Upper lobe of left lung (tissue), 4 donors: ENCODE measurements at regions not wholly inside any gene's neighbourhood (a gene's known extent, or its start where the extent isn't known, plus 50 kb on each side); places are given as distances from the start of the nearest gene placed in this dataset.

Source experiments
- CTCF ChIP-seq, 6 experiments: fragments of 450-650 bp in 4 of 6; fragments of 200-600 bp in 2 of 6; sonication (generic) in 2 of 6; IDR thresholded peaks; one replicate each; pipeline ENCODE4 v1.5.1; 2016 to 2019; ENCODE audit warnings: antibody characterized with exemption in 6 of 6
- POLR2A ChIP-seq, 4 donors: fragments of 450-650 bp; IDR thresholded peaks; one replicate each; pipeline ENCODE4 v1.5.1; 2016 to 2017; ENCODE audit warnings: antibody characterized with exemption in 4 of 4, mild to moderate bottlenecking in 2 of 4

GRCh38 chr4:165678236-165678935 is 194.7 kb upstream of the TLL1 start:
- TF ChIP-seq CTCF (IDR thresholded peaks at IDR 0.05) (no peak), POLR2A (IDR thresholded peaks at IDR 0.05) (no peak)
